Neural cell (in vitro differentiated cells): ENCODE measurements at regions not wholly inside any gene's neighbourhood (a gene's known extent, or its start where the extent isn't known, plus 50 kb on each side); places are given as distances from the start of the nearest gene placed in this dataset.
"Not testable (repeated sequence)": the region's sequence is repeated elsewhere in the genome, so short reads cannot be mapped to it uniquely, and the experiment has no call there.

Experiments
- H2AFZ ChIP-seq: fragments of 200-600, 300-800 bp; sonication (generic), shearing (Covaris generic); 2 replicates; pipeline ENCODE4 v1.6.0; 2014; ENCODE audit warnings: low read depth, mild to moderate bottlenecking, antibody characterized with exemption, low read length, moderate library complexity
- H3F3A ChIP-seq: fragments of 200-600 bp; shearing (Covaris generic); 2 replicates; pipeline ENCODE4 v1.6.1; 2016; ENCODE audit warnings: mild to moderate bottlenecking, moderate library complexity, mixed read lengths, antibody characterized with exemption, low read length; ENCODE audit not compliant: insufficient read depth, poor library complexity, severe bottlenecking
- H3K27ac ChIP-seq: fragments of 200-600, 300-800 bp; sonication (generic), shearing (Covaris generic); 2 replicates; pipeline ENCODE4 v1.5.1; 2014; ENCODE audit warnings: mild to moderate bottlenecking, low read length, moderate library complexity
- H3K27me3 ChIP-seq: fragments of 300-800, 200-600 bp; sonication (generic), shearing (Covaris generic); 2 replicates; pipeline ENCODE4 v1.6.0; 2014; ENCODE audit warnings: mild to moderate bottlenecking, low read depth, low read length, moderate library complexity; ENCODE audit not compliant: insufficient read depth
- H3K36me3 ChIP-seq: fragments of 300-800, 200-600 bp; sonication (generic), shearing (Covaris generic); 2 replicates; pipeline ENCODE4 v1.5.1; 2014; ENCODE audit warnings: mild to moderate bottlenecking, antibody characterized with exemption, low read length, moderate library complexity; ENCODE audit not compliant: insufficient read depth
- H3K4me2 ChIP-seq: fragments of 300-800, 200-600 bp; sonication (generic), shearing (Covaris generic); 2 replicates; pipeline ENCODE4 v1.6.0; 2014; ENCODE audit warnings: mild to moderate bottlenecking, low read length
- H3K4me3 ChIP-seq: fragments of 300-800, 200-600 bp; sonication (generic), shearing (Covaris generic); 2 replicates; pipeline ENCODE4 v1.5.1; 2014; ENCODE audit warnings: mild to moderate bottlenecking, low read length, moderate library complexity
- H3K79me2 ChIP-seq: fragments of 200-600 bp; shearing (Covaris generic); replicated peaks from 2 replicates; pipeline ENCODE4 v1.6.0; 2014; ENCODE audit warnings: mild to moderate bottlenecking, low read length, moderate library complexity; ENCODE audit not compliant: insufficient read depth
- H3K9ac ChIP-seq: fragments of 300-800, 200-600 bp; sonication (generic), shearing (Covaris generic); 2 replicates; pipeline ENCODE4 v1.6.1; 2016; ENCODE audit warnings: mild to moderate bottlenecking, low read length, mixed read lengths
- H3K9me2 ChIP-seq: fragments of 200-600 bp; shearing (Covaris generic); 2 replicates; pipeline ENCODE4 v1.6.1; 2016; ENCODE audit warnings: mild to moderate bottlenecking, low read length, mixed read lengths; ENCODE audit not compliant: insufficient read depth
- H3K9me3 ChIP-seq: fragments of 200-600, 300-800 bp; sonication (generic), shearing (Covaris generic); 2 replicates; pipeline ENCODE4 v1.6.1; 2016; ENCODE audit warnings: mild to moderate bottlenecking, mixed run types, low read length, moderate library complexity, mixed read lengths
- H4K20me1 ChIP-seq: fragments of 200-600 bp; shearing (Covaris generic); 2 replicates; pipeline ENCODE4 v1.6.1; 2016; ENCODE audit warnings: mild to moderate bottlenecking, mixed run types; ENCODE audit not compliant: insufficient read depth
- EP300 ChIP-seq: fragments of 450-650 bp; conservative IDR thresholded peaks from 2 replicates; pipeline ENCODE4 v1.6.1; 2014; ENCODE audit warnings: antibody characterized with exemption, mild to moderate bottlenecking, moderate library complexity; ENCODE audit not compliant: poor library complexity, severe bottlenecking
- EZH2 ChIP-seq: fragments of 200-600, 300-800 bp; shearing (Covaris generic), sonication (generic); IDR thresholded peaks from 2 replicates; pipeline ENCODE4 v1.6.1; 2014; ENCODE audit warnings: antibody characterized with exemption, low read length, borderline replicate concordance, mild to moderate bottlenecking; ENCODE audit not compliant: insufficient read depth, poor library complexity, severe bottlenecking
- MXI1 ChIP-seq: fragments of 450-650 bp; conservative IDR thresholded peaks from 2 replicates; pipeline ENCODE4 v1.6.1; 2014; ENCODE audit warnings: antibody characterized with exemption, mild to moderate bottlenecking; ENCODE audit not compliant: poor library complexity, severe bottlenecking
- POLR2AphosphoS5 ChIP-seq: IDR thresholded peaks from 2 replicates; pipeline ENCODE4 v1.6.1; 2012
- RAD21 ChIP-seq: fragments of 450-650 bp; conservative IDR thresholded peaks from 2 replicates; pipeline ENCODE4 v1.6.1; 2014; ENCODE audit warnings: antibody characterized with exemption, mild to moderate bottlenecking, moderate library complexity
- SMC3 ChIP-seq: fragments of 450-650 bp; conservative IDR thresholded peaks from 2 replicates; pipeline ENCODE4 v1.6.1; 2014; ENCODE audit warnings: antibody characterized with exemption, mild to moderate bottlenecking, moderate library complexity; ENCODE audit not compliant: poor library complexity
- TAF1 ChIP-seq: IDR thresholded peaks from 2 replicates; pipeline ENCODE4 v1.6.1; 2012; ENCODE audit warnings: low read depth
- TF ChIP-seq, protein P1 (sequence below): fragments of 450-650 bp; IDR thresholded peaks from 2 replicates; pipeline ENCODE4 v1.5.1; 2014; ENCODE audit warnings: antibody characterized with exemption, mild to moderate bottlenecking, moderate library complexity; ENCODE audit not compliant: poor library complexity, severe bottlenecking
- TF ChIP-seq, protein P2 (sequence below): IDR thresholded peaks from 2 replicates; pipeline ENCODE4 v1.6.1; 2012; ENCODE audit warnings: borderline replicate concordance

- not testable (repeated sequence) for H3K4me2 ChIP-seq, H3K27ac ChIP-seq, H3K4me3 ChIP-seq, H3F3A ChIP-seq, H3K9ac ChIP-seq, H3K79me2 ChIP-seq, H3K36me3 ChIP-seq, H3K27me3 ChIP-seq, H2AFZ ChIP-seq, H3K9me3 ChIP-seq, H3K9me2 ChIP-seq, H4K20me1 ChIP-seq
Measured at GRCh38 chr3:75840160-75840559, 54.8 kb upstream of the ZNF717 start.

GRCh38 chr3:75850301-75851008, 65.1 kb upstream of the ZNF717 start:
- not testable (repeated sequence) for H3K4me2 ChIP-seq, H3K4me3 ChIP-seq, H3K9me2 ChIP-seq, H3F3A ChIP-seq, H3K27ac ChIP-seq, H3K36me3 ChIP-seq, H3K79me2 ChIP-seq, H3K9me3 ChIP-seq, H4K20me1 ChIP-seq, H3K9ac ChIP-seq, H3K27me3 ChIP-seq, H2AFZ ChIP-seq

GRCh38 chr3:75863130-75863529, 77.8 kb upstream of the ZNF717 start:
- H3K4me3 ChIP-seq, result no peak overlapping the region
- no peaks in the 10 kb centered on the region for H3K9me2 ChIP-seq
- H3K4me2 ChIP-seq, result no peak overlapping the region
- no peaks in the 10 kb centered on the region for H3K9me3 ChIP-seq
- no peak overlapping the region for H3K27ac ChIP-seq
- H3F3A ChIP-seq, result no peaks in the 10 kb centered on the region
- H4K20me1 ChIP-seq, result no peaks in the 10 kb centered on the region
- no peaks in the 10 kb centered on the region for H3K27me3 ChIP-seq
- H3K79me2 ChIP-seq, result no peaks in the 10 kb centered on the region
- H2AFZ ChIP-seq, result no peak overlapping the region
- no peak for TF ChIP-seq TAF1
- TF ChIP-seq EZH2, result no peak
- TF ChIP-seq SMC3, result no peak
- TF ChIP-seq, protein P1, sequence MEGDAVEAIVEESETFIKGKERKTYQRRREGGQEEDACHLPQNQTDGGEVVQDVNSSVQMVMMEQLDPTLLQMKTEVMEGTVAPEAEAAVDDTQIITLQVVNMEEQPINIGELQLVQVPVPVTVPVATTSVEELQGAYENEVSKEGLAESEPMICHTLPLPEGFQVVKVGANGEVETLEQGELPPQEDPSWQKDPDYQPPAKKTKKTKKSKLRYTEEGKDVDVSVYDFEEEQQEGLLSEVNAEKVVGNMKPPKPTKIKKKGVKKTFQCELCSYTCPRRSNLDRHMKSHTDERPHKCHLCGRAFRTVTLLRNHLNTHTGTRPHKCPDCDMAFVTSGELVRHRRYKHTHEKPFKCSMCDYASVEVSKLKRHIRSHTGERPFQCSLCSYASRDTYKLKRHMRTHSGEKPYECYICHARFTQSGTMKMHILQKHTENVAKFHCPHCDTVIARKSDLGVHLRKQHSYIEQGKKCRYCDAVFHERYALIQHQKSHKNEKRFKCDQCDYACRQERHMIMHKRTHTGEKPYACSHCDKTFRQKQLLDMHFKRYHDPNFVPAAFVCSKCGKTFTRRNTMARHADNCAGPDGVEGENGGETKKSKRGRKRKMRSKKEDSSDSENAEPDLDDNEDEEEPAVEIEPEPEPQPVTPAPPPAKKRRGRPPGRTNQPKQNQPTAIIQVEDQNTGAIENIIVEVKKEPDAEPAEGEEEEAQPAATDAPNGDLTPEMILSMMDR, result no peak
- TF ChIP-seq, protein P2, sequence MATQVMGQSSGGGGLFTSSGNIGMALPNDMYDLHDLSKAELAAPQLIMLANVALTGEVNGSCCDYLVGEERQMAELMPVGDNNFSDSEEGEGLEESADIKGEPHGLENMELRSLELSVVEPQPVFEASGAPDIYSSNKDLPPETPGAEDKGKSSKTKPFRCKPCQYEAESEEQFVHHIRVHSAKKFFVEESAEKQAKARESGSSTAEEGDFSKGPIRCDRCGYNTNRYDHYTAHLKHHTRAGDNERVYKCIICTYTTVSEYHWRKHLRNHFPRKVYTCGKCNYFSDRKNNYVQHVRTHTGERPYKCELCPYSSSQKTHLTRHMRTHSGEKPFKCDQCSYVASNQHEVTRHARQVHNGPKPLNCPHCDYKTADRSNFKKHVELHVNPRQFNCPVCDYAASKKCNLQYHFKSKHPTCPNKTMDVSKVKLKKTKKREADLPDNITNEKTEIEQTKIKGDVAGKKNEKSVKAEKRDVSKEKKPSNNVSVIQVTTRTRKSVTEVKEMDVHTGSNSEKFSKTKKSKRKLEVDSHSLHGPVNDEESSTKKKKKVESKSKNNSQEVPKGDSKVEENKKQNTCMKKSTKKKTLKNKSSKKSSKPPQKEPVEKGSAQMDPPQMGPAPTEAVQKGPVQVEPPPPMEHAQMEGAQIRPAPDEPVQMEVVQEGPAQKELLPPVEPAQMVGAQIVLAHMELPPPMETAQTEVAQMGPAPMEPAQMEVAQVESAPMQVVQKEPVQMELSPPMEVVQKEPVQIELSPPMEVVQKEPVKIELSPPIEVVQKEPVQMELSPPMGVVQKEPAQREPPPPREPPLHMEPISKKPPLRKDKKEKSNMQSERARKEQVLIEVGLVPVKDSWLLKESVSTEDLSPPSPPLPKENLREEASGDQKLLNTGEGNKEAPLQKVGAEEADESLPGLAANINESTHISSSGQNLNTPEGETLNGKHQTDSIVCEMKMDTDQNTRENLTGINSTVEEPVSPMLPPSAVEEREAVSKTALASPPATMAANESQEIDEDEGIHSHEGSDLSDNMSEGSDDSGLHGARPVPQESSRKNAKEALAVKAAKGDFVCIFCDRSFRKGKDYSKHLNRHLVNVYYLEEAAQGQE, result no peak
- no peak for TF ChIP-seq RAD21
- TF ChIP-seq POLR2AphosphoS5, result no peak
- no peak for TF ChIP-seq MXI1
- TF ChIP-seq EP300, result no peak
- H3K9ac ChIP-seq, result no peak overlapping the region
- no peaks in the 10 kb centered on the region for H3K36me3 ChIP-seq
